NCI-H82 treated with DMSO at 0.1 percent for 48 hours (cell line): ENCODE measurements at regions not wholly inside any gene's neighbourhood (a gene's known extent, or its start where the extent isn't known, plus 50 kb on each side); places are given as distances from the start of the nearest gene placed in this dataset.

Source experiments
- DNase-seq: peaks from one replicate; lab custom pipeline; 2025; ENCODE audit not compliant: unreplicated experiment; lab: John Stamatoyannopoulos, UW

DNA sequence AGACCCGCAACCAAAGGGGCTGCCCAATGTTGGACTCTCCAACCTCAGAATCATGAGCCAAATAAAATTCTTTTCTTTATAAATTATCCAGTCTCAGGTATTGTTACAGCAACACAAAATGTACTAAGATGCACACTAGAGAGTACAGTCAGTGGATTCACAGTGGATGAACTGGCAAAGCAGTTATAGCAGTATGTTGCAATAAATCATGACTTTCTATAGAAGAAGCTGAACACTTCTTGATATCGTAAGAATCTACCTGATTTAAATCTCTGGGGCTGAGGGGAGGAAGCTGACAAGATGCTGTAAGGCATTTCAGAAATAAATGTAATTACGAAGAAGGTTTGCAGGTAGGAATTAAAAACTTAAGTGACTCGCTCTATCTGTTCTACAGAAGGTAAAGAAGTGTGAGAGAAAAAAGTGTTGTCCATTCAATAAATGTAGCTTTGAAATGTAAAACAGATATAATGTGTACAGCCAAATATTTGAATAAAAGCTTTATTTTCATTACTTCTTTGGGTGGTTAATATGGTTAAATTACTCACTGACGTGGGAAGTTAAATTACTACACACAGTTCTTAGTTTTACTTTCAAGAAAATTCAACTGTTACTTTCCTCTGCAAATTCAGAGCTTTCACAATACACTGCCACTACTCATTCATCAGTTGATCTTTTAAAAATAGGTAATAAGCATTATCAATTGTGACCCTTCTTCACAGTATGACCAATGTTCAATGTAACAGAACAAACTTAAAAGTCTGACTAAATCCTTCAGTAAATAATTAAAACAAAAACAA lies 439.1 kb downstream of the SHQ1 start:
- no peak for DNase-seq

- DNase-seq, result no peak
Observed at GRCh38 chr3:72407766-72408165, 440.5 kb downstream of the SHQ1 start.

DNA sequence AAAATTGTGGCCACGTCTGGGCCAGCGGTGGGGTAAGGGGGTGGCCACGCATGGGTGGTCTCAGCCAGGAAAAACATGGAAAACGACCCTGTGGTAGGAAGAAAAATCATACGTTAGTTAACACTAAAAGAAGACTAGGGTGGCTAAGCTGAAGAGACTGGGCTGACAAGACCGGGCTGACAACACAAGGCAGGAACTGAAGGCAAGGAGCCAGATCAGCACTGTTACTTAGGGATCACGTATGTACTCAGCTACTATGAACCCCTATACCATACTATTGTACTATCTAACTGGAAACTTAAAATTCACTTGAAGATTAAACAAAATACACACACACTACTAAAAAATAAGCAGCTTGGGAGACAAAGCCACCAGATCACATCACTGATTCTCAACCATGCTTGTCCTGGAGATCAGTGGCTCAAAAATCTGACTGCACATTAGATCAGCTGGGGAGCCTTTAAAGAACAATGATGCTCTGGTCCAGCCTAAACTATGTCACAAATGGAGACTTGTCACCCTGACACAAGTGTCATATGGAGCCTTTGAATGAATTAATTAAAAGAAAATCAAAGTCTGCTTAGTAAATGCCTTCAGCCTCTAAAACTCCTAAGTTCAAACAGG lies 442.2 kb downstream of the SHQ1 start:
- no peak for DNase-seq

GRCh38 chr3:72401005-72401545 lies 447.2 kb downstream of the SHQ1 start:
- no peak for DNase-seq

- DNase-seq, result no peak
Observed at GRCh38 chr3:72398781-72399180, 449.5 kb downstream of the SHQ1 start.

- no peak for DNase-seq
Observed at GRCh38 chr3:72397586-72397985, 450.7 kb downstream of the SHQ1 start.

DNA sequence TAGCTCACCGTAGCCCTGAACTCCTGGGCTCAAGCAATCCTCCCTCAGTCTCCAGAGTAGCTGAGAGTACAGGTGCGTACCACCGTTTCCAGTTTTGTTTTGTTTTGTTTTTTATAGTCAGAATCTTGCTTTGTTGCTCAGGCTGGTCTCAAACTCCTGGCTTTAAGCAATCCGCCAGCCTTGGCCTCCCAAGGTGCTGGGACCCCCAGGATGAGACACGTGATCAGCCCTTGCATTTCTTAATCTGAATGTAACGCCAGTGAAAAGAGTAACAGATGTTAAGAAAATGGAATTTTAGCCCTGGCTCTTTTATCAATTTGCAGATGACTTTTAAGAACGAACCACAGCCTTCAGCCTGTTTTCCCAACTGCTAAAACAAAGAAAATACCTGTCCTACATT lies 451.3 kb downstream of the SHQ1 start:
- DNase-seq, result no peak

DNA sequence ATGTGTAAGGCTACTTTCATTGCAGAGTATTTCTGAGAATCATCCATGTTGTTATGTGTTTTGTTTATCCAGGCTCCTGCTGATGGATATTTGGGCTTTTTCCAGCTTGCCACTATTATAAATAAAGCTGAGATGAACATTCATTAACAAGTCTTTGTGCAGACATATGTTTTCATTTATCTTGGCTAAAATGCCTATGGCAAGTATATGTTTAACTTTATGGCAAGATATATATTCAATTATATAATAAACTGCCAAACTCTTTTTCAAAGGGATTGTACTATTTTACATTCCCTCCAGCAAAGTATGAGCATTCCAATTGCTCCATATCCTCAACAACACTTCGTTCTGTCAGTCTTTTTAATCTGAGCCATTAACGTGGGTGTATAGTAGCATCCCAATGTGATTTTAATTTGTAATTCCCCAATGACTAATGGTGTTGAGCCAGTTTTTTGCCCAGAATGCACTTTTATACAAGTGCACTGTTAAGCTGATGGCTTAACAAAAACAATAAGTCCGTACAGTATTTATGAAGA lies 452.4 kb downstream of the SHQ1 start:
- no peak for DNase-seq

DNA sequence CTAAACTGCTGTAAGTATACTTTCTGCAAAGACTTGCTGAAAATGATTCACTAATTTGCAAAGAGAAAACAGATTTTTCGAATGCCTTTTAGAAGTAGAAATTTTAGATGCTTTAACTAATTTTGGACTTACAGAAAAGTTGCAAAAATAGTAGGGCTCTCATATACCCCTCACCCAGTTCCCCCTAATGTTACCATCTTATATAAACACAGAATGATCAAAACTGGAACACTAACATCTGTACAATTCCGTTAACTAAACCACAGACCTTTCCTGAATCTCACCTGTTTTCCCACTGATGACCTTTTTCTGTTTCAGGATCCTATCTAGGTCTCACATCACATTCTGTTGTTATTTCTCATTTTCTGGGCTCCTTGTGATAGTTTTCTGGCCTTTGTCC lies 454.8 kb downstream of the SHQ1 start:
- no peak for DNase-seq

GRCh38 chr3:72391659-72392058 lies 456.6 kb downstream of the SHQ1 start:
- no peak for DNase-seq

DNA sequence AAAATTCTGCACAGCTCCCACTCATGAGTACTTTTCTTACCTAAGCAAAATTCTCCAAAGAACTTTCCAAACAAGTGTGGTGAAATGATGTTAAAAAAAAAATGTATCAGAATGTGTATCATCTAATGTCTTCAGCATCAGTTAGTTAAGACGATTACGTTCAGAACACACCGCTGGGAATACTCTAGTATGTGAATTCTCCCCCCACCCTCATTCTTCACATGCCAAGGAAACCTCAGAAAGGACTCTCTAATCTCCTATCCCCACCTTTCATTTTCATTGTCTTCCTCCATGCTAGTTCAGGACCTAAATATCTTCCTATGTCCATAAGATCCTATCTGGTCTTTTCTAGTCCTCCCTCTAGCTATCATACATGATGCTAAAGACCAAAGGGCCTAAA lies 457.4 kb downstream of the SHQ1 start:
- no peak for DNase-seq

DNA sequence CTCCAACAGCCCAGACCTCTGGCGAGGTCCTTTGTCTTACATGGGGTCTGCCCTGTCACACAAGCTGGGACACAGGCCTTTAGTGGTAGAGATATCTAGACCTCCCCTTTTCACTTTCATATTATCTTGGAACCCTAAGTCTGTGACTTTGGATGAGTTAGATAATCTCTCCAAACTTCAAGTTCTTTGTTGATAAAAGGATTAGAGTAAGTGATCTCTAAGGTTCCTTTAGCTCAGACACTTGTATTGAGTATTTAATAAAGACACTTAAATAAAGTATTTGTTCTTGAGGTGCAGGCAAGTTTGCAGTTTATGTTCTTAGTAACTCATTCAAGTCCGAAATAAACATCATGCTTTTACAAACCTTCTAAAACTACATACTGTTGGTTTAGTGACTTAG lies 459.6 kb downstream of the SHQ1 start:
- no peak for DNase-seq

DNA sequence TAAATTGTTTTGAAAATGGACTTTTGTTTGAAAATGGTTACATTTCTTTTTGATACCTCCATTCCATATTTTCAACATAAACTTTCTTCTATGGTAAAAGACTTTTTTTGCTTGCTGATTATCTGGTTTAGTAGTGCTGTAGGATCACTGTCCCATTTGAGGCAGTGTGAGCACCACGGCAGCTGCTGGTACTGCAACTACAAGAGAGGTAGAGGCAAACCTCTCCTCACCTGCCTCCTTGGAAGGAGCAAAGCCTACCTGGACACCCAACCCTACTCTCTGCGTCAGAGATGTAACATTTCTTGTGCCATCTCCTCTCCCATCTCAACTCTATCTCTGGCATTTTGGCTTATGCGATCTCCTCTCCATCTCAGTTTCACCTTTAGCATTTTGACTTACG lies 460.1 kb downstream of the SHQ1 start:
- DNase-seq, result no peak

GRCh38 chr3:72386327-72387000 lies 461.8 kb downstream of the SHQ1 start:
- no peak for DNase-seq

- no peak for DNase-seq
Observed at GRCh38 chr3:72385167-72385566, 463.1 kb downstream of the SHQ1 start.

DNA sequence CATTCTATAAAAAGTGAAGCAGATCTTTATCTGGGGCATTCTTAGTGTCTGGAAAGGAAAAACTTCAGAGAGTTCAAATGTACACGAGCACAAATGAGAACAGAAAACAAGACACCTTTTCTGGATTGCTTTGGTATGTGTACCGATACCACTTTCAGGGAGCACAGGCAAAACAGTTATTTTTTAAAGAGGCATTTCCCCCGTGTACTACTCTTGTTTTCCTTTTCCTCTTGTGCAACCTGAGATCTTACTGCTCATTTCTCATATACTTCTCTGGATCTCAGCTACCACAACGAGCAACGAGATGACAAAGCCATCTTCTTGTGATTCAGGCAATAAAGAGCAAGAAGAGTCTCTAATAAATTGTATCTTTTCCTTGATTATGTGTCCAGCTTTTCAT lies 463.6 kb downstream of the SHQ1 start:
- DNase-seq, result no peak

GRCh38 chr3:72383883-72384282 lies 464.4 kb downstream of the SHQ1 start:
- DNase-seq, result no peak

GRCh38 chr3:72383230-72383629 lies 465.0 kb downstream of the SHQ1 start:
- DNase-seq, result no peak

DNA sequence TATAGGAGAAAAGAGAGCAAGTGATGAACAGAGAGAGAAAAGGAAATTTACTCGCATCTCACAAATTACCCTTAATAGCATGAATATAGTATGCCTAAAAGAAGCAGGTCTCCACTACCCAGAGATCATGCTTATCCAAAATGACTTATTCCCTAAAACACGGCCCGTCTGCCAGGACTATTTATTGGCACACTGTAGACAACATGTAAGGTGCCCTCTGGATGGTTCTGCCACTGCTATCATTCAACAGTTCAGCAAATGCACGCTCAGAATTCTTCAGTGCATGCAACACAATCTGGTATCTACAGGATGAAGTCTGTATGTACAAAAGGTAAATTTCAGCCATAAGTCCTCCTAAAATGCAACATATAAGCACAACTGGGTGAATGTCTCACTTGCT lies 465.8 kb downstream of the SHQ1 start:
- DNase-seq, result no peak

- no peak for DNase-seq
Observed at GRCh38 chr3:72381584-72381983, 466.7 kb downstream of the SHQ1 start.

DNA sequence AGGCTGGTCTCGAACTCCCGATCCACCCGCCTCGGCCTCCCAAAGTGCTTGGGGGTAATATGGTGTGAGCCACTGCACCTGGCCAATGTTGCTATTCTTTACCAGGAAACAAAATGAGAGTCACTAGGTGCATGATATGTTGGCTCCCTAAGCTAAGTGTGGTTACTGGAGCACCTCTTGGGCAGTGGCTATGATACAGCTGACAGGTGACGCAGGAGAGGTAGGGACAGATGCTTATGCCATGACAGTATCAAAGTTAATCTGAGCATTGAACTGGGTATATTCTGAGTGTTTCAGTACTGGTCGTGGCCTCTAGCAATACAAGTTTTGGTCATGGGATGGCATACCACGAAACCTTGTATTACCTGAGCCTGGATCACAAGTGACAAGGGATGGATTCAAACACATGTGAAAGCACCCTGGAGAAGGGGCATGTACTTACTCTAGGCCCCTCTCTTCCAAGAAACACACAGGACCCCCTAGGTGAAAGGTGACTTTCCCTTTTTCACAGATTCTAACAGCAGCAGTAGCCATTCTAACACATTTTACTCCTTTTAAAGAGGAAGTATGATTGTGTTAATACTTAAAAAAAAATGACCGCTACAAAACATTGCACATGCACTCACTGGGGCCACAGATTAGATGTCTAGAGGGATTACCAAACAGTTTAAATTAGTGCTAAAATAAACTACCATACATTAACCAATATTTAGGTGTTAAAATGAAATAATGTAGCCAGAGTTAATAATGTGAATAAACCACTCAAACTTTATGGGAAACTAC lies 467.3 kb downstream of the SHQ1 start:
- DNase-seq, result no peak
